Stimulated activated naive CD8-positive, alpha-beta T cell treated with anti-CD3 and anti-CD28 coated beads, Interleukin-15, Interleukin-2, amounts not matched to agents 100 ng/mL and 50 ng/mL, for 24 hours (primary cell): ENCODE measurements at regions not wholly inside any gene's neighbourhood (a gene's known extent, or its start where the extent isn't known, plus 50 kb on each side); places are given as distances from the start of the nearest gene placed in this dataset.

Experiments used
- H3K27ac Mint-ChIP-seq: one replicate; pipeline ENCODE4 v1.8.0; 2021; ENCODE audit warnings: mild to moderate bottlenecking, mixed read lengths
- H3K27me3 Mint-ChIP-seq: one replicate; pipeline ENCODE4 v1.8.0; 2021; ENCODE audit warnings: mixed read lengths
- H3K36me3 Mint-ChIP-seq: one replicate; pipeline ENCODE4 v1.8.0; 2021; ENCODE audit warnings: low read depth, mixed read lengths
- H3K4me1 Mint-ChIP-seq: one replicate; pipeline ENCODE4 v1.8.0; 2021; ENCODE audit warnings: low read depth, mixed read lengths
- H3K4me3 Mint-ChIP-seq: one replicate; pipeline ENCODE4 v1.8.0; 2021; ENCODE audit warnings: mild to moderate bottlenecking, mixed read lengths
- H3K9me3 Mint-ChIP-seq: one replicate; pipeline ENCODE4 v1.8.0; 2021; ENCODE audit warnings: mixed read lengths

GRCh38 chr5:68711293-68712200 lies 382.3 kb upstream of the SLC30A5 start:
- no peaks in the 10 kb centered on the region for H3K27me3 Mint-ChIP-seq
- peak overlapping the region; percentile 11 for H3K4me3 Mint-ChIP-seq
- H3K4me1 Mint-ChIP-seq = peaks cover 37% of the 10 kb centered on the region
- H3K9me3 Mint-ChIP-seq = no peaks in the 10 kb centered on the region
- no peaks in the 10 kb centered on the region for H3K36me3 Mint-ChIP-seq
- peak overlapping the region; percentile 37 for H3K27ac Mint-ChIP-seq

GRCh38 chr5:68714810-68715209 lies 379.0 kb upstream of the SLC30A5 start:
- no peak overlapping the region for H3K27ac Mint-ChIP-seq
- no peak overlapping the region for H3K4me3 Mint-ChIP-seq
- peaks cover 33% of the 10 kb centered on the region for H3K4me1 Mint-ChIP-seq
- H3K36me3 Mint-ChIP-seq = no peaks in the 10 kb centered on the region
- H3K9me3 Mint-ChIP-seq = peaks cover 5% of the 10 kb centered on the region
- H3K27me3 Mint-ChIP-seq = no peaks in the 10 kb centered on the region

GRCh38 chr5:68720884-68721610 lies 372.8 kb upstream of the SLC30A5 start:
- Mint-ChIP-seq H3K36me3 (no peaks in the 10 kb centered on the region), H3K27ac (no peak overlapping the region), H3K27me3 (no peaks in the 10 kb centered on the region), H3K4me3 (no peak overlapping the region), H3K4me1 (no peaks in the 10 kb centered on the region), H3K9me3 (peaks cover 5% of the 10 kb centered on the region)

- no peak overlapping the region for H3K4me3 Mint-ChIP-seq
- no peaks in the 10 kb centered on the region for H3K4me1 Mint-ChIP-seq
- H3K9me3 Mint-ChIP-seq = peaks cover 5% of the 10 kb centered on the region
- no peaks in the 10 kb centered on the region for H3K36me3 Mint-ChIP-seq
- H3K27ac Mint-ChIP-seq = no peak overlapping the region
- no peaks in the 10 kb centered on the region for H3K27me3 Mint-ChIP-seq
Measured at GRCh38 chr5:68722357-68722756, 371.5 kb upstream of the SLC30A5 start.

- Mint-ChIP-seq H3K27ac (no peak overlapping the region), H3K9me3 (no peaks in the 10 kb centered on the region), H3K4me1 (no peaks in the 10 kb centered on the region), H3K36me3 (no peaks in the 10 kb centered on the region), H3K4me3 (no peak overlapping the region), H3K27me3 (no peaks in the 10 kb centered on the region)
Measured at GRCh38 chr5:68725905-68726683, 367.7 kb upstream of the SLC30A5 start.

GRCh38 chr5:68727931-68728330 lies 365.9 kb upstream of the SLC30A5 start:
- Mint-ChIP-seq H3K4me1 (no peaks in the 10 kb centered on the region), H3K9me3 (no peaks in the 10 kb centered on the region), H3K27ac (no peak overlapping the region), H3K36me3 (no peaks in the 10 kb centered on the region), H3K27me3 (no peaks in the 10 kb centered on the region), H3K4me3 (no peak overlapping the region)

GRCh38 chr5:68729678-68730077 lies 364.1 kb upstream of the SLC30A5 start:
- Mint-ChIP-seq H3K9me3 (no peaks in the 10 kb centered on the region), H3K4me1 (no peaks in the 10 kb centered on the region), H3K27me3 (no peaks in the 10 kb centered on the region), H3K27ac (no peak overlapping the region), H3K4me3 (no peak overlapping the region), H3K36me3 (no peaks in the 10 kb centered on the region)

- H3K27ac Mint-ChIP-seq = no peak overlapping the region
- no peaks in the 10 kb centered on the region for H3K4me1 Mint-ChIP-seq
- no peaks in the 10 kb centered on the region for H3K36me3 Mint-ChIP-seq
- H3K4me3 Mint-ChIP-seq = no peak overlapping the region
- no peaks in the 10 kb centered on the region for H3K27me3 Mint-ChIP-seq
- no peaks in the 10 kb centered on the region for H3K9me3 Mint-ChIP-seq
Measured at GRCh38 chr5:68730220-68730978, 363.4 kb upstream of the SLC30A5 start.

- Mint-ChIP-seq H3K4me3 (no peak overlapping the region), H3K36me3 (no peaks in the 10 kb centered on the region), H3K4me1 (no peaks in the 10 kb centered on the region), H3K27ac (no peak overlapping the region), H3K9me3 (no peaks in the 10 kb centered on the region), H3K27me3 (no peaks in the 10 kb centered on the region)
Measured at GRCh38 chr5:68730979-68731654, 362.7 kb upstream of the SLC30A5 start.

- Mint-ChIP-seq H3K36me3 (no peaks in the 10 kb centered on the region), H3K27me3 (peaks cover 4% of the 10 kb centered on the region), H3K9me3 (no peaks in the 10 kb centered on the region), H3K4me3 (no peak overlapping the region), H3K4me1 (no peaks in the 10 kb centered on the region), H3K27ac (no peak overlapping the region)
Measured at GRCh38 chr5:68732251-68732650, 361.6 kb upstream of the SLC30A5 start.

- Mint-ChIP-seq H3K27me3 (peaks cover 4% of the 10 kb centered on the region), H3K4me1 (peaks cover 4% of the 10 kb centered on the region), H3K36me3 (no peaks in the 10 kb centered on the region), H3K4me3 (no peak overlapping the region), H3K27ac (no peak overlapping the region), H3K9me3 (no peaks in the 10 kb centered on the region)
Measured at GRCh38 chr5:68734781-68735180, 359.0 kb upstream of the SLC30A5 start.

- peaks cover 4% of the 10 kb centered on the region for H3K27me3 Mint-ChIP-seq
- H3K9me3 Mint-ChIP-seq = no peaks in the 10 kb centered on the region
- H3K36me3 Mint-ChIP-seq = no peaks in the 10 kb centered on the region
- peaks cover 13% of the 10 kb centered on the region for H3K4me1 Mint-ChIP-seq
- no peak overlapping the region for H3K4me3 Mint-ChIP-seq
- H3K27ac Mint-ChIP-seq = no peak overlapping the region
Measured at GRCh38 chr5:68738236-68738635, 355.6 kb upstream of the SLC30A5 start.

GRCh38 chr5:68738841-68739240 lies 355.0 kb upstream of the SLC30A5 start:
- Mint-ChIP-seq H3K4me3 (no peak overlapping the region), H3K9me3 (no peaks in the 10 kb centered on the region), H3K4me1 (peaks cover 13% of the 10 kb centered on the region), H3K27me3 (peaks cover 4% of the 10 kb centered on the region), H3K27ac (no peak overlapping the region), H3K36me3 (no peaks in the 10 kb centered on the region)

- peaks cover 4% of the 10 kb centered on the region for H3K27me3 Mint-ChIP-seq
- H3K9me3 Mint-ChIP-seq = no peaks in the 10 kb centered on the region
- H3K27ac Mint-ChIP-seq = no peak overlapping the region
- peaks cover 13% of the 10 kb centered on the region for H3K4me1 Mint-ChIP-seq
- no peak overlapping the region for H3K4me3 Mint-ChIP-seq
- no peaks in the 10 kb centered on the region for H3K36me3 Mint-ChIP-seq
Measured at GRCh38 chr5:68739752-68740151, 354.1 kb upstream of the SLC30A5 start.
